ENCODE measurements at regions not wholly inside any gene's neighbourhood (a gene's known extent, or its start where the extent isn't known, plus 50 kb on each side); places are given as distances from the start of the nearest gene placed in this dataset.

DNA sequence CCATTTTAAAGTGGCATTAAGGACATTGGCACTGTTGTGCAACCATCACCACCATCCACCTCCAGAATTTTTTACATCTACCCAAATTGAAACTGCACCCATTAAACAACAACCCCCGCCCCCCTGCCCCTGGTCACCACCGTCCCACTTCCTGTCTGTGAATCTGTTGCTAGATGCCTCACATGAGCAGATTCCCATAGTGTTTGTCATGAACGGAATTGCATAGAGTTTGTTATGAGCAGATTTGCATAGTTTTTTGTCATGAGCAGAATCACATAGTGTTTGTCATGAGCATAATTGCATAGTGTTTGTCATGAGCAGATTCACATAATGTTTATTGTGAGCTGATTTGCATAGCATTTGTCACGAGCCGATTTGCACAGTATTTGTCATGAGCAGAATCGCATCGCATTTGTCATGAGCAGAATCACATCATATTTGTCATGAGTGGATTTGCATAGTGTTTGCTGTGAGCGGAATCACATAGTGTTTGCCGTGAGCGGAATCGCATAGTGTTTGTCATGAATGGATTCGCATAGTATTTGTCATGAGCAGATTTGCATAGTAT is 54.0 kb upstream of the GTF3A start:
- peak; percentile 51 for DNase-seq

DNA sequence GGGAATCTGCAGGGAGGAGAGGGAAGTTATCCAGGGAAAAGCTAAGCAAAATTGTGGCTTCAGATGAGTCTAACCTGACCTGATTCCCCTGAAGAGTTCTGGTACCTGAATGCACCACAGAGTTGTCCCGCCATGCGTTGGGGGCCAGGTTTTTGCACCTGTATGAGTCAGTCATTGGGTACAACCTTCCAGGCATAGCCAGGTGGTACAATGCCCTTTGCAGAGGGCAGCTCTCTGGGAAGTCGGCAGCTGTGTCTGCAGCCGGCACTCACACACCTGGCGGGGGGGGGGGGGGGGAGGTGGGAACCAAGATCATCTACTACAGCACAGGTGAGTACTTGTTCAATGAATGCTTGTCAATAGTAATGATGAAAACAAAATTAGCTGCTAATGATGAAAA is 52.5 kb upstream of the GTF3A start:
- peak; percentile 98 for DNase-seq

DNA sequence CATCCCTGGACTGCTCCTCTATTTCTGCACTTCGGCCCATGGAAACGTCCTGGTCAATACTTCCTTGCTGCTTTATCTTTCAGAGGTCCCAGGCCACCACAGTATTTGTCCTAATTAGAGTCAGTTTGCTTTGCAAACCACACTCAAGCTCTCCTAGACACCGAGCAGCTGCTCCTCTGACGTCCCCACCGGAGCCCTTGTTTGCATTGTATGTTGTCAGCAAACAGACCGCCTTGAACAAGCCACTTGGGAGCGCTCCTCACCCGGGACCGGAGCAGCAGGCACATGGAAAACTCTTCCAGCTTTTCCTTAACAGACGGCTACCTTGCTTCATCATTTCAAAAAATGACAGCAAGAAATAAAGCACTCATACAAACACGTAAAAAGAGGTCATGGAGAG is 51.5 kb upstream of the GTF3A start:
- peak; percentile 100 for DNase-seq

DNA sequence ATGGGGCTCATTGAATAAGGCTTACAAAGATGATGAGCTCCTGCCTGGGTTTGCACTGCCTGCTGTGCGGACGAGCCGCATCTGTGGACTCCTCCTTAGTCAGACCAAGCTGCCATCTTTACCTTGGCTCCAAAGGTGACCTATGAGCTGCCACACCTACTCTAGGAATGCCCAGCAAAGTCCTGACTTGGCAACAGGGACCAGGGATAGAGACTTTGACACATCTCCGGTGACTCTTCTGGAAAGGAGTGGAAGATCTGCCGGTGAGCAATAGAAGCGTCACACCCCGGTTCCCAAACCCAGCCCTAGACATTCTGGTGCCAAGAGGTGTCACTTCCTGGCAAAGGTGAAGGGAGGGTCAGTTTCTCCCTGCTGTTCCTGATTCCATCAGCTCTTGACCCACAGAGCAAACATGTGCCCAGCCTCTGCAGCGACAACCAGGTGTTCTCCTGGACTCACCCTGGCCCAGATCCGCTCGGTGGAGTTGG is 50.2 kb upstream of the GTF3A start:
- DNase-seq, result peak; percentile 96
